Neural cell (in vitro differentiated cells): ENCODE measurements at regions not wholly inside any gene's neighbourhood (a gene's known extent, or its start where the extent isn't known, plus 50 kb on each side); places are given as distances from the start of the nearest gene placed in this dataset.

Source experiments
- H2AFZ ChIP-seq: fragments of 200-600, 300-800 bp; sonication (generic), shearing (Covaris generic); 2 replicates; pipeline ENCODE4 v1.6.0; 2014; ENCODE audit warnings: low read depth, mild to moderate bottlenecking, antibody characterized with exemption, low read length, moderate library complexity
- H3F3A ChIP-seq: fragments of 200-600 bp; shearing (Covaris generic); 2 replicates; pipeline ENCODE4 v1.6.1; 2016; ENCODE audit warnings: mild to moderate bottlenecking, moderate library complexity, mixed read lengths, antibody characterized with exemption, low read length; ENCODE audit not compliant: insufficient read depth, poor library complexity, severe bottlenecking
- H3K27ac ChIP-seq: fragments of 200-600, 300-800 bp; sonication (generic), shearing (Covaris generic); 2 replicates; pipeline ENCODE4 v1.5.1; 2014; ENCODE audit warnings: mild to moderate bottlenecking, low read length, moderate library complexity
- H3K27me3 ChIP-seq: fragments of 300-800, 200-600 bp; sonication (generic), shearing (Covaris generic); 2 replicates; pipeline ENCODE4 v1.6.0; 2014; ENCODE audit warnings: mild to moderate bottlenecking, low read depth, low read length, moderate library complexity; ENCODE audit not compliant: insufficient read depth
- H3K36me3 ChIP-seq: fragments of 300-800, 200-600 bp; sonication (generic), shearing (Covaris generic); 2 replicates; pipeline ENCODE4 v1.5.1; 2014; ENCODE audit warnings: mild to moderate bottlenecking, antibody characterized with exemption, low read length, moderate library complexity; ENCODE audit not compliant: insufficient read depth
- H3K4me2 ChIP-seq: fragments of 300-800, 200-600 bp; sonication (generic), shearing (Covaris generic); 2 replicates; pipeline ENCODE4 v1.6.0; 2014; ENCODE audit warnings: mild to moderate bottlenecking, low read length
- H3K4me3 ChIP-seq: fragments of 300-800, 200-600 bp; sonication (generic), shearing (Covaris generic); 2 replicates; pipeline ENCODE4 v1.5.1; 2014; ENCODE audit warnings: mild to moderate bottlenecking, low read length, moderate library complexity
- H3K79me2 ChIP-seq: fragments of 200-600 bp; shearing (Covaris generic); replicated peaks from 2 replicates; pipeline ENCODE4 v1.6.0; 2014; ENCODE audit warnings: mild to moderate bottlenecking, low read length, moderate library complexity; ENCODE audit not compliant: insufficient read depth
- H3K9ac ChIP-seq: fragments of 300-800, 200-600 bp; sonication (generic), shearing (Covaris generic); 2 replicates; pipeline ENCODE4 v1.6.1; 2016; ENCODE audit warnings: mild to moderate bottlenecking, low read length, mixed read lengths
- H3K9me2 ChIP-seq: fragments of 200-600 bp; shearing (Covaris generic); 2 replicates; pipeline ENCODE4 v1.6.1; 2016; ENCODE audit warnings: mild to moderate bottlenecking, low read length, mixed read lengths; ENCODE audit not compliant: insufficient read depth
- H3K9me3 ChIP-seq: fragments of 200-600, 300-800 bp; sonication (generic), shearing (Covaris generic); 2 replicates; pipeline ENCODE4 v1.6.1; 2016; ENCODE audit warnings: mild to moderate bottlenecking, mixed run types, low read length, moderate library complexity, mixed read lengths
- H4K20me1 ChIP-seq: fragments of 200-600 bp; shearing (Covaris generic); 2 replicates; pipeline ENCODE4 v1.6.1; 2016; ENCODE audit warnings: mild to moderate bottlenecking, mixed run types; ENCODE audit not compliant: insufficient read depth
- EP300 ChIP-seq: fragments of 450-650 bp; conservative IDR thresholded peaks from 2 replicates; pipeline ENCODE4 v1.6.1; 2014; ENCODE audit warnings: antibody characterized with exemption, mild to moderate bottlenecking, moderate library complexity; ENCODE audit not compliant: poor library complexity, severe bottlenecking
- EZH2 ChIP-seq: fragments of 200-600, 300-800 bp; shearing (Covaris generic), sonication (generic); IDR thresholded peaks from 2 replicates; pipeline ENCODE4 v1.6.1; 2014; ENCODE audit warnings: antibody characterized with exemption, low read length, borderline replicate concordance, mild to moderate bottlenecking; ENCODE audit not compliant: insufficient read depth, poor library complexity, severe bottlenecking
- MXI1 ChIP-seq: fragments of 450-650 bp; conservative IDR thresholded peaks from 2 replicates; pipeline ENCODE4 v1.6.1; 2014; ENCODE audit warnings: antibody characterized with exemption, mild to moderate bottlenecking; ENCODE audit not compliant: poor library complexity, severe bottlenecking
- POLR2AphosphoS5 ChIP-seq: IDR thresholded peaks from 2 replicates; pipeline ENCODE4 v1.6.1; 2012
- RAD21 ChIP-seq: fragments of 450-650 bp; conservative IDR thresholded peaks from 2 replicates; pipeline ENCODE4 v1.6.1; 2014; ENCODE audit warnings: antibody characterized with exemption, mild to moderate bottlenecking, moderate library complexity
- SMC3 ChIP-seq: fragments of 450-650 bp; conservative IDR thresholded peaks from 2 replicates; pipeline ENCODE4 v1.6.1; 2014; ENCODE audit warnings: antibody characterized with exemption, mild to moderate bottlenecking, moderate library complexity; ENCODE audit not compliant: poor library complexity
- TAF1 ChIP-seq: IDR thresholded peaks from 2 replicates; pipeline ENCODE4 v1.6.1; 2012; ENCODE audit warnings: low read depth
- TF ChIP-seq, protein P1 (sequence below): IDR thresholded peaks from 2 replicates; pipeline ENCODE4 v1.6.1; 2012; ENCODE audit warnings: borderline replicate concordance

DNA sequence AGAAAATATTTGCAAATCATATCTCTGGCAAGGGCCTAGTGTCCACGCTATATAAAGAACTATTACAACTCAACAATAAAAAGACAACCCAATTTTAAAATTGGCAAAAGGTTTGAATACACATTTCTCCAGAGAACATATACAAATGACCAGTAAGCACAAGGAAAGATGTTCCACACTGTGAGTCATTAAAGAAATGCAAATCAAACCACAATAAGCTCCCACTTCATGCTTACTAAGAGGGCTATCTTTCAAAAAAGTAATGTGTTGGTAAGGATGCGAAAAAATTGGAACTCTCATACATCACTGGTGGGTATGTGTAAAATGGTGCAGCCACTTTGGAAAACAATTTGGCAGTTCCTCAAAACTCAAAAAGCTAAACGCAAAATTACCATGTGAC, 884.0 kb upstream of the INTU start:
- TF ChIP-seq POLR2AphosphoS5 (no peak), RAD21 (no peak), MXI1 (no peak), SMC3 (no peak), EZH2 (no peak), EP300 (no peak)
- TF ChIP-seq, protein P1, sequence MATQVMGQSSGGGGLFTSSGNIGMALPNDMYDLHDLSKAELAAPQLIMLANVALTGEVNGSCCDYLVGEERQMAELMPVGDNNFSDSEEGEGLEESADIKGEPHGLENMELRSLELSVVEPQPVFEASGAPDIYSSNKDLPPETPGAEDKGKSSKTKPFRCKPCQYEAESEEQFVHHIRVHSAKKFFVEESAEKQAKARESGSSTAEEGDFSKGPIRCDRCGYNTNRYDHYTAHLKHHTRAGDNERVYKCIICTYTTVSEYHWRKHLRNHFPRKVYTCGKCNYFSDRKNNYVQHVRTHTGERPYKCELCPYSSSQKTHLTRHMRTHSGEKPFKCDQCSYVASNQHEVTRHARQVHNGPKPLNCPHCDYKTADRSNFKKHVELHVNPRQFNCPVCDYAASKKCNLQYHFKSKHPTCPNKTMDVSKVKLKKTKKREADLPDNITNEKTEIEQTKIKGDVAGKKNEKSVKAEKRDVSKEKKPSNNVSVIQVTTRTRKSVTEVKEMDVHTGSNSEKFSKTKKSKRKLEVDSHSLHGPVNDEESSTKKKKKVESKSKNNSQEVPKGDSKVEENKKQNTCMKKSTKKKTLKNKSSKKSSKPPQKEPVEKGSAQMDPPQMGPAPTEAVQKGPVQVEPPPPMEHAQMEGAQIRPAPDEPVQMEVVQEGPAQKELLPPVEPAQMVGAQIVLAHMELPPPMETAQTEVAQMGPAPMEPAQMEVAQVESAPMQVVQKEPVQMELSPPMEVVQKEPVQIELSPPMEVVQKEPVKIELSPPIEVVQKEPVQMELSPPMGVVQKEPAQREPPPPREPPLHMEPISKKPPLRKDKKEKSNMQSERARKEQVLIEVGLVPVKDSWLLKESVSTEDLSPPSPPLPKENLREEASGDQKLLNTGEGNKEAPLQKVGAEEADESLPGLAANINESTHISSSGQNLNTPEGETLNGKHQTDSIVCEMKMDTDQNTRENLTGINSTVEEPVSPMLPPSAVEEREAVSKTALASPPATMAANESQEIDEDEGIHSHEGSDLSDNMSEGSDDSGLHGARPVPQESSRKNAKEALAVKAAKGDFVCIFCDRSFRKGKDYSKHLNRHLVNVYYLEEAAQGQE: no peak
- no peaks in the 10 kb centered on the region for H3K36me3 ChIP-seq
- no peaks in the 10 kb centered on the region for H3K79me2 ChIP-seq
- no peak overlapping the region for H3K27ac ChIP-seq
- no peaks in the 10 kb centered on the region for H3K27me3 ChIP-seq
- H3F3A ChIP-seq: no peaks in the 10 kb centered on the region
- no peak overlapping the region for H3K4me2 ChIP-seq
- no peak overlapping the region for H3K9ac ChIP-seq
- no peaks in the 10 kb centered on the region for H4K20me1 ChIP-seq
- no peak overlapping the region for H2AFZ ChIP-seq
- no peak overlapping the region for H3K4me3 ChIP-seq
- no peaks in the 10 kb centered on the region for H3K9me2 ChIP-seq
- no peaks in the 10 kb centered on the region for H3K9me3 ChIP-seq

DNA sequence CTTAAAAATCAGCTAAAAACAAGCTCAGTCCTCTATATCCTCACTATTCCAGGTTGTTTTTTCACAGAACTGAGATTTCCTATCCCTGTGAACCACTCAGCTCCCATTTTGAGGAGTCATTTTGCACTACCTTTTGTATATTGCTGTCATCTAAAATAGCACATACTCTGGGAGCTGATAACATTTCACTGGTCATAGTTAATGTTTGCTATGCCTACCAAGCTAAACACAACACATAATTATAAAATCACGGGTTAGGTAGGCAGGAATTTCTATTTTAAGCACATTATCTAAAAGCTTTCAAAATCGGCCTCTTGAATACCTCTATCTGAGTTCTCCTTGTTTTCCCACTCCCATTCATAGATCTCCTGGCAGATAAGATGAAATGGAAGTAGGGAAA, 882.0 kb upstream of the INTU start:
- no peaks in the 10 kb centered on the region for H3F3A ChIP-seq
- no peaks in the 10 kb centered on the region for H3K9me2 ChIP-seq
- H3K36me3 ChIP-seq: no peaks in the 10 kb centered on the region
- no peak overlapping the region for H3K27ac ChIP-seq
- H3K9me3 ChIP-seq: no peaks in the 10 kb centered on the region
- H3K4me3 ChIP-seq: no peak overlapping the region
- H3K4me2 ChIP-seq: no peak overlapping the region
- H3K79me2 ChIP-seq: no peaks in the 10 kb centered on the region
- no peak overlapping the region for H2AFZ ChIP-seq
- H3K9ac ChIP-seq: no peak overlapping the region
- TF ChIP-seq, protein P1: no peak
- no peak for TF ChIP-seq TAF1
- no peak for TF ChIP-seq RAD21
- no peak for TF ChIP-seq EP300
- TF ChIP-seq MXI1: no peak
- no peak for TF ChIP-seq EZH2
- H4K20me1 ChIP-seq: no peaks in the 10 kb centered on the region
- H3K27me3 ChIP-seq: no peaks in the 10 kb centered on the region
